Right lobe of liver (tissue), 6 donors: ENCODE measurements at regions not wholly inside any gene's neighbourhood (a gene's known extent, or its start where the extent isn't known, plus 50 kb on each side); places are given as distances from the start of the nearest gene placed in this dataset.

Source experiments
- ATAC-seq, 4 donors: fragments of 200-7000 bp; cut with Tn5 transposase; one replicate each; pipeline ENCODE4 v1.9.1; 2020; ENCODE audit warnings: mild to moderate bottlenecking in 4 of 4, moderate library complexity in 4 of 4
- DNase-seq, 3 donors: peaks; one replicate each; pipeline ENCODE4 v3.0.0-alpha.2; 2020
- H3K27ac ChIP-seq, 3 donors: fragments of 200-600 bp; one replicate each; pipeline ENCODE4 v1.8.0; 2022
- H3K27me3 ChIP-seq, 2 donors: fragments of 200-600 bp; one replicate each; pipeline ENCODE4 v1.8.0; 2022
- H3K36me3 ChIP-seq, 4 donors: fragments of 200-600 bp; sonication (generic) in 1 of 4; one replicate each; pipeline versions ENCODE4 v1.5.1 to v1.8.0; 2017 to 2022; ENCODE audit warnings: control low read depth in 1 of 4
- H3K4me1 ChIP-seq, 4 donors: fragments of 200-600 bp; sonication (generic) in 1 of 4; one replicate each; pipeline versions ENCODE4 v1.5.1 to v1.8.0; 2017 to 2022; ENCODE audit warnings: control low read depth in 1 of 4
- H3K4me3 ChIP-seq, 3 donors: fragments of 200-600 bp; one replicate each; pipeline ENCODE4 v1.8.0; 2022
- H3K9me3 ChIP-seq, 4 donors: fragments of 200-600 bp; sonication (generic) in 1 of 4; one replicate each; pipeline versions ENCODE4 v1.5.1 to v1.8.0; 2017 to 2022; ENCODE audit warnings: control low read depth in 1 of 4
- POLR2A ChIP-seq: fragments of 450-650 bp; IDR thresholded peaks from one replicate; pipeline ENCODE4 v1.6.1; 2017; ENCODE audit warnings: antibody characterized with exemption, mild to moderate bottlenecking
- WGBS: methylation state at CpG from one replicate; pipeline ENCODE4 v1.1.6; 2018; ENCODE audit warnings: low coverage, low lambda C conversion rate; ENCODE audit not compliant: insufficient coverage; ENCODE audit errors: missing lambda C conversion rate; 5-methylcytosine and 5-hydroxymethylcytosine counted together
- intact Hi-C, 2 donors: fragments of 100-400 bp; cut with DNase I; formaldehyde crosslinking; loops; one replicate each; pipeline versions ENCODE4 v1.11.2 to v1.14.1; 2022
- TF ChIP-seq, protein P1 (sequence below), 4 donors: fragments of 200-600 bp in 3 of 4; fragments of 450-650 bp in 1 of 4; IDR thresholded peaks; one replicate each; pipeline versions ENCODE4 v1.5.1 to v1.8.0; 2016 to 2022; ENCODE audit warnings: antibody characterized with exemption in 4 of 4, mild to moderate bottlenecking in 2 of 4
- donor health status: DM: no; HTN: yes; CAD: no.
- donor health status: DM: no; HTN: no; CAD: no.
- donor health status: DM: no; HTN: no; CAD: no.
- donor health status: DM: no; HTN: yes; CAD: no.
- donor health status: DM: no; HTN: yes; CAD: no.

DNA sequence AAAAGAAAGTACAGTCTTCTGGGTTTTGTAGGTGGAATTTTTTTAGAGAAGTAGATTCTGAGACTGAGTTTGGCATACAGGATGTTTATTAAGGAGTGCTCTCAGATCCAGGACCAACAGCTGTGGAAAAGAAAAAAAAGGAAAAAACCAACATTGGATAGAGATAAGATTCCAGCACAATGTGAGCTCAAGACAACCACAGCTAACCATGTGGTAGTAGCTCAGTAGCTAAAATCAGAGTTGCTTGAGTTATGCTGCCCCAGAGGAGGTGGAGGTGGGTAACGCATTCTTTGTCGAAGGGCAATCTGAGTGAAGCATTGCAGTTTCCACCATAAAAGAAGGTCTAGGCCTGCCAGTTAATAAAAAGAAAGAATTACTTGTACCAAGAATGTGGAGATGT, 904.3 kb downstream of the NSUN3 start:
- no peak for ATAC-seq
- 7% methylated on average over 2 of the region's 2 CpGs for WGBS
- H3K27ac ChIP-seq = no peak overlapping the region

GRCh38 chr3:94968519-94968918, 905.7 kb downstream of the NSUN3 start:
- H3K27me3 ChIP-seq = no peaks in the 10 kb centered on the region
- no peaks in the 10 kb centered on the region for H3K9me3 ChIP-seq
- H3K27ac ChIP-seq = no peak overlapping the region
- no peaks in the 10 kb centered on the region for H3K4me1 ChIP-seq
- TF ChIP-seq, protein P1, sequence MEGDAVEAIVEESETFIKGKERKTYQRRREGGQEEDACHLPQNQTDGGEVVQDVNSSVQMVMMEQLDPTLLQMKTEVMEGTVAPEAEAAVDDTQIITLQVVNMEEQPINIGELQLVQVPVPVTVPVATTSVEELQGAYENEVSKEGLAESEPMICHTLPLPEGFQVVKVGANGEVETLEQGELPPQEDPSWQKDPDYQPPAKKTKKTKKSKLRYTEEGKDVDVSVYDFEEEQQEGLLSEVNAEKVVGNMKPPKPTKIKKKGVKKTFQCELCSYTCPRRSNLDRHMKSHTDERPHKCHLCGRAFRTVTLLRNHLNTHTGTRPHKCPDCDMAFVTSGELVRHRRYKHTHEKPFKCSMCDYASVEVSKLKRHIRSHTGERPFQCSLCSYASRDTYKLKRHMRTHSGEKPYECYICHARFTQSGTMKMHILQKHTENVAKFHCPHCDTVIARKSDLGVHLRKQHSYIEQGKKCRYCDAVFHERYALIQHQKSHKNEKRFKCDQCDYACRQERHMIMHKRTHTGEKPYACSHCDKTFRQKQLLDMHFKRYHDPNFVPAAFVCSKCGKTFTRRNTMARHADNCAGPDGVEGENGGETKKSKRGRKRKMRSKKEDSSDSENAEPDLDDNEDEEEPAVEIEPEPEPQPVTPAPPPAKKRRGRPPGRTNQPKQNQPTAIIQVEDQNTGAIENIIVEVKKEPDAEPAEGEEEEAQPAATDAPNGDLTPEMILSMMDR (IDR thresholded peaks at IDR 0.05) = no peak
- TF ChIP-seq POLR2A = no peak
- DNase-seq (no peak), ATAC-seq (no peak)
- intact Hi-C loops = no loop called here
- 52% methylated on average over 1 of the region's 1 CpG for WGBS
- H3K4me3 ChIP-seq = no peak overlapping the region
- H3K36me3 ChIP-seq = no peaks in the 10 kb centered on the region

More for the DNA sequence above, 904.3 kb downstream of the NSUN3 start:
- no peaks in the 10 kb centered on the region for H3K4me1 ChIP-seq
- no peak for TF ChIP-seq POLR2A
- TF ChIP-seq, protein P1 (IDR thresholded peaks at IDR 0.05) = no peak
- DNase-seq = no peak
- no peaks in the 10 kb centered on the region for H3K36me3 ChIP-seq
- H3K27me3 ChIP-seq = no peaks in the 10 kb centered on the region
- intact Hi-C loops = no loop called here
- H3K4me3 ChIP-seq = no peak overlapping the region
- no peaks in the 10 kb centered on the region for H3K9me3 ChIP-seq

- Histone ChIP-seq H3K4me3 (no peak overlapping the region), H3K27ac (no peak overlapping the region), H3K9me3 (no peaks in the 10 kb centered on the region), H3K27me3 (no peaks in the 10 kb centered on the region), H3K4me1 (no peaks in the 10 kb centered on the region), H3K36me3 (no peaks in the 10 kb centered on the region)
- intact Hi-C loops = no loop called here
- 56% methylated on average over 1 of the region's 1 CpG for WGBS
- TF ChIP-seq, protein P1 (IDR thresholded peaks at IDR 0.05) = no peak
- TF ChIP-seq POLR2A = no peak
- ATAC-seq (no peak), DNase-seq (no peak)
Observed at GRCh38 chr3:94972066-94972465, 909.2 kb downstream of the NSUN3 start.

GRCh38 chr3:94978084-94978483, 915.2 kb downstream of the NSUN3 start:
- Histone ChIP-seq H3K36me3 (no peaks in the 10 kb centered on the region), H3K27me3 (no peaks in the 10 kb centered on the region), H3K4me1 (no peaks in the 10 kb centered on the region), H3K27ac (no peak overlapping the region), H3K4me3 (no peak overlapping the region), H3K9me3 (no peaks in the 10 kb centered on the region)
- 30% methylated on average over 1 of the region's 1 CpG for WGBS
- DNase-seq (no peak), ATAC-seq (no peak)
- intact Hi-C loops = no loop called here
- TF ChIP-seq, protein P1 (IDR thresholded peaks at IDR 0.05) = no peak
- TF ChIP-seq POLR2A = no peak

GRCh38 chr3:94985778-94986177, 922.9 kb downstream of the NSUN3 start:
- intact Hi-C loops = no loop called here
- DNase-seq (no peak), ATAC-seq (no peak)
- no peaks in the 10 kb centered on the region for H3K27me3 ChIP-seq
- no peaks in the 10 kb centered on the region for H3K36me3 ChIP-seq
- 47% methylated on average over 2 of the region's 2 CpGs for WGBS
- no peak overlapping the region for H3K27ac ChIP-seq
- no peak for TF ChIP-seq POLR2A
- TF ChIP-seq, protein P1 (IDR thresholded peaks at IDR 0.05) = no peak
- no peak overlapping the region for H3K4me3 ChIP-seq
- H3K4me1 ChIP-seq = no peaks in the 10 kb centered on the region
- no peaks in the 10 kb centered on the region for H3K9me3 ChIP-seq
